ENCODE measurements at regions not wholly inside any gene's neighbourhood (a gene's known extent, or its start where the extent isn't known, plus 50 kb on each side); places are given as distances from the start of the nearest gene placed in this dataset.
"Not testable (repeated sequence)": the region's sequence is repeated elsewhere in the genome, so short reads cannot be mapped to it uniquely, and the experiment has no call there.

- not testable (repeated sequence) for TF ChIP-seq CTCF, POLR2A (IDR thresholded peaks at IDR 0.05)
Measured at GRCh38 chr5:1575991-1576714, 52.4 kb upstream of the LPCAT1 start.
